IMR-90 (cell line): ENCODE measurements at regions not wholly inside any gene's neighbourhood (a gene's known extent, or its start where the extent isn't known, plus 50 kb on each side); places are given as distances from the start of the nearest gene placed in this dataset.

Experiments
- BHLHE40 ChIP-seq: fragments of 150-350 bp; IDR thresholded peaks from 2 replicates; pipeline ENCODE4 v1.6.1; 2016; ENCODE audit warnings: mild to moderate bottlenecking, low read depth, low read length
- CTCF ChIP-seq: conservative IDR thresholded peaks from 2 replicates; pipeline ENCODE4 v1.5.1; 2012; ENCODE audit warnings: mild to moderate bottlenecking, low read depth, low read length, improper control_type of control experiment
- ELK1 ChIP-seq: fragments of 150-350 bp; IDR thresholded peaks from 2 replicates; pipeline ENCODE4 v1.6.1; 2016; ENCODE audit warnings: low read depth, mild to moderate bottlenecking, low read length, moderate library complexity, borderline replicate concordance
- FOS ChIP-seq: fragments of 150-350 bp; IDR thresholded peaks from 2 replicates; pipeline ENCODE4 v1.6.1; 2016; ENCODE audit warnings: low read depth, low read length
- MAFK ChIP-seq: IDR thresholded peaks from 2 replicates; pipeline ENCODE4 v1.6.1; 2012; ENCODE audit warnings: low read depth, low read length, improper control_type of control experiment
- POLR2A ChIP-seq: IDR thresholded peaks from 2 replicates; pipeline ENCODE4 v1.6.1; 2012; ENCODE audit warnings: mild to moderate bottlenecking, low read depth, low read length
- RAD21 ChIP-seq: IDR thresholded peaks from 2 replicates; pipeline ENCODE4 v1.6.1; 2012; ENCODE audit warnings: low read length, improper control_type of control experiment
- RFX5 ChIP-seq: IDR thresholded peaks from 2 replicates; pipeline ENCODE4 v1.8.0; 2012; ENCODE audit warnings: low read depth, mild to moderate bottlenecking, low read length, moderate library complexity
- SMC3 ChIP-seq: fragments of 150-350 bp; IDR thresholded peaks from 2 replicates; pipeline ENCODE4 v1.6.1; 2016; ENCODE audit warnings: low read depth, mild to moderate bottlenecking, antibody characterized with exemption, low read length, moderate library complexity

GRCh38 chr5:117103703-117104102 is 529.1 kb upstream of the SEMA6A start:
- TF ChIP-seq CTCF: no peak
- no peak for TF ChIP-seq RFX5
- TF ChIP-seq BHLHE40: no peak
- no peak for TF ChIP-seq POLR2A
- TF ChIP-seq MAFK: peak; percentile 72
- no peak for TF ChIP-seq ELK1
- no peak for TF ChIP-seq FOS
- no peak for TF ChIP-seq RAD21
- no peak for TF ChIP-seq SMC3
